ENCODE measurements at regions not wholly inside any gene's neighbourhood (a gene's known extent, or its start where the extent isn't known, plus 50 kb on each side); places are given as distances from the start of the nearest gene placed in this dataset.

DNA sequence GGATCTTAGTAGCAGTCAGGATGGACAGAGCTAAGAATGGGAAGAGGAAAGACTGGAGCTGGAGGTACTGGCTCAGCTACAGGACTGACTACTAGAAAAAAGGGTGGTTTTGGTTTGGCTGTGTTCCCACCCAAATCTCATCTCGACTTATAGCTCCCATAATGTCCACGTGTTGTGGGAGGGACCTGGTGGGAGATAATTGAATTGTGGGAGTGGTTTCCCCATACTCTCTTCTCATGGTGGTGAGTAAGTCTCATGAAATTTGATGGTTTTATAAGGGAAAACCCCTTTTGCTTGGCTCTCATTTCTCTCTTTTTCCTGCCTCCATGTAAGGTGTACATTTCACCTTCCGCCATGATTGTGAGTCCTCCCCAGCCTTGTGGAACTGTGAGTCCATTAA lies 466.5 kb upstream of the DEPDC1 start:
- no peak for DNase-seq

DNA sequence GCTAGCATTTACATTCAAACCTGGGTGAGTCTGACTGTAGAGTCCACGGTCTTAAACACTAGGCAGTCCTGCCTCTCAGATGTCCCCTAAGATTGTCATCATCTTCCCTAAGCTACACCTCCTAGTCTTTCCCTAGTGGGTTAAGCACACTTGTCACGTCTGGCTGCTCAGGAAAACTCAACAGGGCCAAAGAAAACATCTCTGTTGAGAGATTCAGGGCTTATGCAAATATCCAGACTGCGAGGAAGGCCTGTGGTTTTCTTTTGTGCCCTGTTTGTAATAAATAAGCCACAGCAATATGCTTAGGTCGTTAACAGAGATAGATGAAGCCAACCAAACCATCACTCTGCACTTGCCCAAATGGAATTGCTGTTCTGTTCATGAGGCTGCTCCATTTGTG lies 472.6 kb upstream of the DEPDC1 start:
- DNase-seq, result peak; percentile 9

DNA sequence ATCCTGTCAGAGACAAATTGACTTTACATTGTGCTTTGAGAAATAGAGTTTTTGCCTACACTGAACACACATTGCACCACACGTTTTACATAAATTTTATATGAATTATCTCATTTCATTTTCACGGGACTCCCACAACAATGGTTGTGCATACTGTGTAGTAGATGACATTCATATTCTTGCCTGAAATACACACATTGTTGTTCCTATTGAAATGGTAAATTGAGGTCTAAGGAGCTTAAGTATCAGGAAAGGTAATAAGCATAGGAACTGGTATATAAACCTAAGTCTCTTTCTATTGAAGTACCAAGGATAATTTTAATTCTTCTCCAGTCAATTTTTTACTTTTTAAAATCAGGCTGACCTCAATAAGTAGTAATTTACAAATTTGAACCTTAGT lies 473.7 kb upstream of the DEPDC1 start:
- no peak for DNase-seq

DNA sequence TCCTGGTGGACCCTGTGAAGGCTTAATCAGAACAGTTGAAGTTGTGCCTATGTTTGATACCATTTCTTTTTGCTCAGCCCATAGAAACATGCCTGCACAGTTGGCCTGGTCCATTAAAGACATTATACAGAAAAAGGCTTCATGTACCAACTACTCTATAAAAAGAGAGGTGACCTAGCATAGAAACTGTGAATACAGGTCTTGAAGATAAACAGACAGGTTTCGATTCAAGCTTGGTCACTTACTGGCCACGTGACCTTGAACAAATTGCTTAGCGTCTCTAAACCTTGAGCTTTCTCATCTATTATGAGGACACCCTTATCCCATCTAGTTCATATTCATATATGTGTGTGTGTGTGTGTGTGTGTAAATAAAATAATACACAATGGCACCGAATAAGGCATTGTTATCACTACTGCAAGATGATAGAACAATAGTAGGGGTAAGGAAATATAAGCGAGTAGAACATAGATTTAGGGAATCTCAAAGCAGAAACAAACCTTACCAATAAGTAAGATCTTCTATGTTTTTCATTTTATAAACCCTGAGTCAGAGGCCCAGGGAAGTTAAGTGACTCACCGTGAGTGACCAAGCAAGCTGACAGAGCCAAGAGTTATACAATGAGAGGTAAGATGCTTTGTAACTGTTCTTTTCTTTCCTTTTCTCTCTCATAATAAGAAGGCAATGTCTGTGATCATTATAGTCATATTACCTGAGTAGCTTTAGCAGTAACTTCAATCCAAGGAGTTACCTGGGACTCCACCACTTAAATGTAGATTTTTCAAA lies 476.8 kb upstream of the DEPDC1 start:
- DNase-seq, result no peak

DNA sequence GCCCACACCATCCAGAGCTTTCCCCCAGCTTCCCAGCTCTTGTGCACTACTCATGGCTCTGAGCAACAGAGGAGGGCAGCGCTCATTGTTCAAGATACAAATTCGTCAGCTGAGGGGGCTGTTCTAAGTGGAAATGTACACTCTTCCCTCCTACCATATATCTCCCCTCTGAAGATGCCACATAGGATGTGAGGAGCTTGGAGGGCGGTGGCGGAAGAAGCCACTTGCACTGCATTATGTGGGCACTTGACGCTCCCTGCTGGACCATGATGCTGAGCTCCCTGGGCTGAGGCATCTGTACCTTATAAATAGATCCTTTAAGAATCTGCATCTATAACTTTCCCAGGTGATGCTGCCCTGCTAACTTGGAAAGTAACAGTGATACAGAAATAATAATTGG lies 477.6 kb upstream of the DEPDC1 start:
- DNase-seq, result no peak

DNA sequence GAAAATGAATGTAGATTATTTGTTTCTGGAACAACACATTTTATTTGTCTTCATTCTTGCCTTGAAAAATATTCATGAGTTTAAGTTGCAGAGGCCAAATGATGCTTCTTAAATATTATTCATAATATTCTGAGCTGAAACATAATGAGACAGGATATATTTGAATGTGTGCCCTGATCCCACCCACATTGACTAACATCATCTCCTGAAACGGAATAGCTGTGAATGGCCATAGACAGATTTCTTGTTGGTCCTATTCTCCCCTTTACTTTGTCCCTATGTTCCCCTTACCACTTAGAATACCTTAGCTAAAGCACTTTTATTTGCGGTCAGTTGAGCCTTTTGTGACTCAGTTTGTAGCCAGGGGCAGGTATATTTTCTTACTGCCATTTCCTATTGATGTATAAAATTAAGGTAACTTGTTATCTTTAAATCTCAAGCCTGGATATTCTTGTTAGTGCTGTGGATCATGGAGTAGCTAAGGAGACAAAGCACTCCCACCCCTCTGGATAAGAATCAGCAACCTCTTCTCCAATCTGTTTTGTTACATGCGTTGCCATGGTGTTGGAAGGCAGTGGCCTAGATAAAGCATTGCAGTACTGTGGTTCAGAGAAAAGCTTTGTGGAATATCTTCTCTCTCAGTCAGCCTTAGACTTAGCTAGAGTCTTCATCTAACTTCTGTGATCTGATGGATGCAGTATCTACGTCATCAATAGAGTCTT lies 478.5 kb upstream of the DEPDC1 start:
- DNase-seq, result peak; percentile 15

DNA sequence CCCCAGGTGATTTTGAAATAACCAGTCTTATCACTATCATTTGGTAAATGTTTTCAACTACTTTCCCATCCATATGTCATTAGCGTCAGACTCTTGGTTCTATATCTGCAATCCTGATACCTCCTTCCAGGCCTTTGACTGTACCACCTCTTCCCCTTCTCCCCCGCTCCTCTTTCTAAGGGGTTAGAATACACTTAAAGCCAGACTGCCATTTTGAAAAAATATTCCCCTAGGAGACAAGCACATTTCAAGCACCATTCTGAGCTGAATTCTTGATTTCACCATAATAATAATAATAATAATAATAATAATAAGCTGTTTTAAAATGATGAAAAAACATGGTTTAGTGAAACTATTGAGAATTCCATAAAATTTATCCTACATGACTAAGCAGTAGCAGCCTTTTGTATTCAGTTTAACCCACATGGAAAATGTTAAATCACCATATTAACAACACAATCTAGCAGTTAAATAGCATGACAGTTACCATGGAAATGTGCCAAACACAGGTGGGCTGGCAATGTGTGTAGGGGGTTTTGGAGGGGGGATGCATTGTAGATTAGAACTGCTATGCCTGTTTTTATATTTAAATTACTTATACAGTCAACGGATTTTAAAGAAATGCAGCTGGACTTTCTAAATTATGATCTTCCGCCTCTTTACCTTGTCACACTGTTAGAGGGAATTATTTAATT lies 480.2 kb upstream of the DEPDC1 start:
- no peak for DNase-seq

DNA sequence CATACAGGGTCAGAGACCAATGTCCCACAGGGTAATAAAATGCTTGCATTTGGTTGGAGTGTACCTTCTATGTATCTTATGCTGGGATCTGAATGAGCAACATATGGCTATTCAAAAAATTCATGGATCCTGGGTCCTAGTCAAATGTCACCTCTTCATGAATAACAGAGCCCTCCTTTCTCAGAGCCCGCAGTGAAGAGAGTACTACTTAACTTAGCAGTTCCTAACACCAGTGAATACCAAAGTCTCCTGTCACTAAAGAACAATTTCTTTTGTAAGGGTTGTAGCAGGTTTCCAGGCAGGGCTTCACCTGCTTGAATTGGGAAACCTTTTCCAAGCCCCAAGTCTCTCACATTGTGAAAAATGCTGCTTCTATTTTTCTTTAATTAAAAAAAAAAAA lies 483.0 kb upstream of the DEPDC1 start:
- DNase-seq, result no peak

DNA sequence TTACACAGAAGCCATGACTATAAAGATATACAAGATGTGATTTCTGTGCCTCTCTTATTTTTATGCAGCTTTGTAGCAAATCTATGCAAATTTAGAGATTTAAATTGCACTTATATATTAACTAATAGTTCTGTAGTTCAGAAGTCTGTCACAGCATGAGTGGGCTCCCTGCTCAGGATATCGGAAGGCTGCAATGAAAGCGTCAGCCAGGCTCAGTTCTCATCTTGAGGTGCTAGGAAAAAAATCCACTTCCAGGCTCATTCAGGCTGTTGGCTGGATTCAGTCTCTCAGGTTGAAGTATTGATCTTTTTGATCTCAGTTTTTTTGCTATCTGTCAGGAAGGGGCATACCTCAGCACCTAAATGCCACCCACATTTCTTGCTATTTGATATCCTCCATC lies 487.4 kb upstream of the DEPDC1 start:
- no peak for DNase-seq

DNA sequence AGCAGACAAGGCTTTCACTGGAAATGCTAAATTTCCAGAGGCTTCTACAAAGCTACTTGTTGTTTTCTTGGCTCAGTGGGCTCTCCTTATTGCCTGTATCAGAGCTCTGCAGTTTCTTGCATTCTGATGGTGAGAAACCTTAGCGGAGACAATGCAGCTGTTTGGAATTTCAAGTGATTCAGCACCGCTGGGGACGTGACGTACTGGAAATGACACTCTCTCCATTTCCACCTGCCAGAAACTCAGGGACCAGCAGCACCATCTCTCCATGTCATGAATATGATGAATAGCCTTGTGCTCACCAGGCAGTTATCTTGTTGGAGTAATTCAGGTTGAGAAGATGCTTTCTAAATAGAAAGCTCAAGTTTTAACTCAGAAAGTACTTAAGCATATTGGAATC lies 497.2 kb upstream of the DEPDC1 start:
- no peak for DNase-seq

DNA sequence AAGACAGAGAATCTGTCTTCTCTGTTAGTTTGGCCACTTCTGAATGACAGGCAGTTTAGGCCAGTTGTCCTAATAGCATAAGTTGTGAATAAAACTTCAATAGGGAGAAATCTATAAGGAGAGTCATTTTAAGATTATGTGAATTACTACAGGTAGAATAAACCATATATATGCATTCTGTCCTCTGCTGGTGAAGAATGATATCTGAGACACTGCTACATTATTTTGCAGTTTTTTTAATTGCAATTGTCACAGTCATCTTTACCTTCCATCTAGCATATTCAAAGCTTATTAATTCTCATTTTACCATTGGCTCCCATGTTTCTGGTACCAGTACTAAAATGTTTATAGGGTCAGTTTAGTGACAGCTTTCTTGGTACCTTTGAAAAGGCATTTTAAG lies 519.6 kb upstream of the DEPDC1 start:
- DNase-seq, result no peak

DNA sequence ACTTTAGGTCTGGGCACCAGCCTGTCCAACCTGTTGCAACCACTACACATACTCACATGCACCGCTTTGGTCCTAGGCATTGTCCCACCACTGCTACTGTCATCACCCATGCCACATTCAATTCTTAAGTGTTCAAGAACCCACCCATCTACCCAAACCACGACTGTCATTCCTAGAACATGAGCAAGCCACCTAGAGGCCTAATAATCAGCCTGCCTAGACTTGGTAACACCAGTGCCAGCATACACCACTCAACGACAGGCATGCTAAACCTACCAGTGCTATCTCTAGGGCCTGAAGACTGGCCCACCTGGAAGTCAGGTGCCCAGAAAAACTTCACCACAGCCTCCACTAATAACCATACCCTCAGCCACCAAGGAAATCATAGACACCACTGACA lies 532.8 kb upstream of the DEPDC1 start:
- no peak for DNase-seq

DNA sequence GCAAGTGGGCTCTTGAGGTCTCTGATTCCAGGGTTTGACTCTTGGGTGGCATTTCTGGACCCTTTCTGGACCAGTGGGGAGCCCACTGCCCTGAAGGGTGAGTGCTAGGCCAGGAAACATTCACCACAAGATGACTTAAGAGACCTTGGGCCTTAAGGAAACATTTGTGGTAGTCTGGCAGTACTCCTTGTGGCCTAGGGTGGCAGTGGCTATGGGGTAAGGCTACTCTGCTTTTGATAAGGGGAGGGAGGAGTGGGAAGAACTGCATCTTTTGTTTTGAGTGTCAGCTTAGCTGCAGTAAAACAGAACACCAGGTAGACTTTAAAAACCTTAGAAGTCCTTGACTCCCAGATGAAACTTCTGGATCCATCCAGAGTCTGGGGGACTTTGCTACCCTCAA lies 529.3 kb upstream of the LRRC7 start:
- no peak for DNase-seq

DNA sequence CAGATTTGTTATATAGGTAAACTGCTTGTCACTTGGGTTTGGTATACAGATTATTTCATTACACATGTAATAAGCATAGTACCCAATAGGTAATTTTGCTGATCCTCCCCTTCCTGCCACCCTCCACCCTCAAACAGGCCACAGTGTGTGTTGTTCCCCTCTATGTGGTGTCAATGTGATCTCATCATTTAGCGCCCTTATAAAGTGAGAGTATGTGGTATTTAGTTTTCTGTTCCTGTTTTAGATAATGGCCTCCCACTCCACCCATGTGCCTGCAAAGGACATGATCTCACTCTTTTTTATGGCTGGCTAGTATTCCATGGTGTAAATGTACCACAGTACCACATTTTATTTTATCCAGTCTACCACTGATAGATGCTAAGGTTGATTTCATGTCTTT lies 522.1 kb upstream of the LRRC7 start:
- DNase-seq, result no peak

DNA sequence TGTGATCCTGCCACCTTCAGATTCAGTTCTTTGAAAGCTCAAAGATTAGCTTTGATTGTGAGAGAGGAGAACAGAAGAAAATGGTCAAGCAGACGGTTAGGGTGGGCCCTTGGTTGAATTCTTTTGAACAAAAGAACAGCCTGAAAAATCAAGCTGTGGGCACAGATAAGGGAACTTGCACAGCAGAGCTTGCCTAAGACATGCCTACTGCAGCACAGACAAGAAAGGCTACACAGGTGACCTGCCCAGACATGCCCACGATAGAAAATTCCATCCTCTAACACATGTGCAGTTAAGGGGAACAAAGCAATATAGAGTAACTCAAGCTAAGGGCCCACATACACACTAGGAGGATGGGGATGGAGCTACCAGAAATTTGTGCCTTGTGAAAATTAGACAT lies 512.5 kb upstream of the LRRC7 start:
- DNase-seq, result no peak

DNA sequence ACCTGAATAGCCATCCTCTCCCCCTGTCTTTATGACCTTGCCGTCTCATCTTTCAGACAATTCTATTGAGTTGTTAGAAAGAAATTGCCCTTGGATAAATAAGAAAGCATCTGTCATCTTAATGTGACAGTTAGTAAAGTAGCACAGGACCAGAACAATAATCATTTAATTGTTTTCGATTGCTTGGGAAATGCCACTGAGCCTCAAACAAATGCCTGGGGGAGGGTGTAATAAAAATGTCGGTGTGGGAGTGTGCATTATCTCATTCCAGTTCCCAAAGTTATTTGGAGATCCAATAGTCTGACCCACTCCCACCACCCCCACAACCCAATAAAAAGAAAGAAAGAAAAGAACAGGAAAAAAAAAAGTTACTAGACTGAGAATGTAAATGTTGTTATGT lies 509.3 kb upstream of the LRRC7 start:
- no peak for DNase-seq

DNA sequence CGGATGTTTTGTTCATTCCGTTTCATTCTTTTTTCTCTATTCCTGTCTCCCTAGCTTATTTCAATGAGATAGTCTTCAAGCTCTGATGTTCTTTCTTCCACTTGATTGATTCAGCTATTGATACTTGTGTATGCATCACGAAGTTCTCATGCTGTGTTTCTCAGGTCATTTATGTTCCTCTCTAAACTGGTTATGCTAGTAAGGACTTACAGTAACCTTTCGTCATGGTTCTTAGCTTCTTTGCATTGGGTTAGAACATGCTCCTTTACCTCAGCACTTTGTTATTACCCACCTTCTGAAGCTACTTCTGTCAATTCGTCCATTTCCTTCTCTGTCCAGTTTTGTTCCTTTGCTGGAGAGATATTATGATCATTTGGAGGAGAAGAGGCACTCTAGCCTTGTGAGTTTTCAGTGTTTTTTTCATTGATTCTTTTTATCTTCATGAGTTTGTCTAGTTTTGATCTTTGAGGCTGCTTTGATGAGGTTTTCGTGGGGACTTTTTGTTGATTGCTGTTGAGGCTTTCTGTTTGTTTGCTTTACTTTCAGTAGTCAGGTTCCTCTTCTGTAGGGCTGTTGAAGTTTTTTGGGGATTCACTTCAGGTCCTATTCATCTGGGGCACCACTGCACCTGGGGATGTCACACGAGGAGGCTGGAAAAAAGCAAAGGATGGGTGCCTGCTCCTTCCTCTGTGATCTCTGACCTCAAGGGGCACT lies 496.9 kb upstream of the LRRC7 start:
- DNase-seq, result no peak

DNA sequence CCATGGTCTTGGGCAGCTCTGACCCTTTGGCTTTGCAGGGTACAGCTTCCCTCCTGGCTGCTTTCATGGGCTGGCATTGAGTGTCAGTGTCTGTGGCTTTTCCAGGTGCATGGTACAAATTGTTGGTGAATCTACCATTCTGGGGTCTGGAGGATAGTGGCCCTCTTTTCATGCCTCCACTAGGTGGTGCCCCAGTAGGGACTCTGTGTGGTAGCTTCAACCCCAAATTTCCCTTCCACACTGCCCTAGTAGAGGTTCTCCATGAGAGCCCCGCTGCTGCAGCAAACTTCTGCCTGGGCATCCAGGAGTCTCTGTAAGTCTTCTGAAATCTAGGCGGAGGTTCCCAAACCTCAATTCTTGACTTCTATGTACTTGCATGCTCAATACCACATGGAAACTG lies 494.5 kb upstream of the LRRC7 start:
- no peak for DNase-seq

DNA sequence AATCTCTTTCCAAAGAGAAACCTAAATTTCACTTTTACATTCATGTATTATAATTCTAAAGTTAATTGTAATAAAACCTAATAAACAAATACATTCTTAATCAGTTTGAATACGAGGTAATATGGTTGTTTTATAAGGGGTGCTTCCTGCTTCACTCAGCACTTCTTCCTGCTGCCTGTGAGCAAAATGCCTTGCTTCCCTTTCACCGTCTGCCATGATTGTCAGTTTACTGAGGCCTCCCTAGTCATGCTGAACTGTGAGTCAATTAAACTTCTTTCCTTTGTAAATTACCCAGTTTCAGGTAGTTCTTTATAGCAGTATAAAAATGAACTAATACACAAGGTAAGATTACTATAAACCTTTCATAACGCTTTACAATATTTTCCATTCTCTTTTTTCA lies 491.1 kb upstream of the LRRC7 start:
- DNase-seq, result no peak

DNA sequence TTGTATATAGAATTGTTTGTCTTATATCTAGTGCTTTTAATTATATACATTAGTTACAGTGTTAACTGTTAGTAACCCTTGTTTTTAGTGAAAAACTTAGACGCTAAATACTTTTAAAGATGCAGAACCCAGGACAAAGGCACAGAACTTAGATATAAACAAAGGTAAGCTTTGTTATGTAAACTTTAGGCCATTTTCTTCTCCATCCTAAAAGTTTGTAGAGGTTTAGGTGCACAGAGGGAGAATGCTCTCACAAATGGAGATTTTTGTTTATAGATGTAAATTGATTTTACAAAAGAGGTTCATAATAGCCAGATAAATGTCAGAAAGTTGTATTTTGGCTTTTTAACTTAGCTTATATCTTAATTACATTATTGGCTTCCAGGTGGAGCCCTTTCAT lies 490.5 kb upstream of the LRRC7 start:
- DNase-seq, result no peak

DNA sequence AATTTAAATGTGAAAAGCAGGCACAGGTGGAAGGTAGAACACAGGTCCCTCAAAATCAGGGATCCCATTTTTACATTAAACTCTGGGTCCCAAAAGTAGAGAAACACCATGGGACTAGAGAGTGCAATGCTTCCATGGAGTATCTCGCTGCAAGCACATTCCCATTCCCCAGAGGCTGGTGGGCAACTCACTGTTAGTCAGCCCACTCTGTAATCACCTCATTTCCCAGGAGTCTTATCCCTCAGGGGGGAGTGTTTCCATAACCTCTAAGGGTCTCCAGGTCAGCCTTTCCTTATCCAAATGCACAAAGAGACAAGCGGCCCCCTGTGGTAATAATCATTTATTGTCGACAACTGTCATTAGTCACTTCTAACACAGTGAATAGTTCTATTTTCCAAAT lies 490.1 kb upstream of the LRRC7 start:
- no peak for DNase-seq

DNA sequence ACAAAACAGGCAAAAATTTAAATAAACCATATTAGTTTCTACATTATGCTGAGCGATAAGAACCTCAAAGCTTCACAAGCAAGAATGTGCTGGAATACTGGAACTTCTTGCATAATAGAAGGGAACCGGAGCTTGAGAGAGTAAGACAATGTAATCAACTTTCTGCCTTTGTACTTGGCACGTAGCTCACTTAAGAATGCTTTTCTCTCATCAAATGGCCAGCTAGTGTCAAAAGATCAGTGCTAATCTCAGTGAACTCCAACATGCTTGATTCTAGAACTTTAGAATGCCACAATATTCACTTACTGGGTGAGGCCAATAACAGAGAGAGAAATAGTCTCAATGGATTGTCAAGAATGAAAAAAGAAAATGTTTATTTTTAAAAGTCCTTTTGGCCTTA lies 486.1 kb upstream of the LRRC7 start:
- no peak for DNase-seq

DNA sequence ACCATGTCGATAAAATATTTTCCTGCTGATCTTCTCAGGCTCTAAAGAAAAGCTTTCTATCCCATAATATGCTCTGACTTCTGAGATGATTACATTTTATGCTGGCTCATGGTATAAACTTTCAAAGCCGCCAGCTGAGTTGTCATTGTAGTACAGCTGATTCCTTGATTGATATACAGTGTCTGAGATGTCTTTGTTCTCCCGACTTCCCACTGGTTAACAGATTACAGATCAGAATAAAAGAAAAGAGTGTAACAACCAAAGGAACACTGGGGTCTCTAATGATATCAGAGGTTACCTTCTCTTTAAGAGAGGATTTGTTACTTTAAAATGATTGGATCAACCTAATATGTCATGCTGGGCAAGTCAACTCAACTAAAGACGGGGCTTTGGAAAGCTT lies 485.4 kb upstream of the LRRC7 start:
- no peak for DNase-seq

Measured in right kidney (tissue), 1 donor.